ENCODE measurements at regions not wholly inside any gene's neighbourhood (a gene's known extent, or its start where the extent isn't known, plus 50 kb on each side); places are given as distances from the start of the nearest gene placed in this dataset.

- TF ChIP-seq SPI1 (IDR thresholded peaks at IDR 0.05; ENCODE audit: borderline replicate concordance, low read depth) (no peak), GABPA (IDR thresholded peaks at IDR 0.05; ENCODE audit: low read depth) (no peak), REST (IDR thresholded peaks at IDR 0.05; ENCODE audit: insufficient replicate concordance, low read depth) (no peak), CTCF (IDR thresholded peaks at IDR 0.05; ENCODE audit: insufficient read depth, low read length) (no peak), POLR2AphosphoS5 (IDR thresholded peaks at IDR 0.05; ENCODE audit: low read depth) (no peak)
- no peak overlapping the region for H3K4me3 ChIP-seq (replicated peaks; ENCODE audit: insufficient read depth, low read length)
- H3K27ac ChIP-seq (replicated peaks) = no peak overlapping the region
- no peaks in the 10 kb centered on the region for H3K27me3 ChIP-seq (ENCODE audit: insufficient read depth, poor library complexity, severe bottlenecking)
- no peak for DNase-seq (ENCODE audit: low read depth in 1 of 2, low spot score in 1 of 2)
Observed at GRCh38 chr6:93105017-93105416, 314.3 kb downstream of the EPHA7 start.

- Histone ChIP-seq H3K4me3 (replicated peaks; ENCODE audit: insufficient read depth, low read length) (no peak overlapping the region), H3K27me3 (ENCODE audit: insufficient read depth, poor library complexity, severe bottlenecking) (no peaks in the 10 kb centered on the region), H3K27ac (replicated peaks) (no peak overlapping the region)
- DNase-seq (ENCODE audit: low read depth in 1 of 2, low spot score in 1 of 2) = no peak
- TF ChIP-seq SPI1 (IDR thresholded peaks at IDR 0.05; ENCODE audit: borderline replicate concordance, low read depth) (no peak), CTCF (IDR thresholded peaks at IDR 0.05; ENCODE audit: insufficient read depth, low read length) (no peak), REST (IDR thresholded peaks at IDR 0.05; ENCODE audit: insufficient replicate concordance, low read depth) (no peak), POLR2AphosphoS5 (IDR thresholded peaks at IDR 0.05; ENCODE audit: low read depth) (no peak)
Observed at GRCh38 chr6:93104195-93104817, 315.1 kb downstream of the EPHA7 start.

GRCh38 chr6:93088621-93089501 is 330.5 kb downstream of the EPHA7 start:
- no peak for TF ChIP-seq SPI1 (IDR thresholded peaks at IDR 0.05; ENCODE audit: borderline replicate concordance, low read depth)
- no peak for TF ChIP-seq CTCF (IDR thresholded peaks at IDR 0.05; ENCODE audit: insufficient read depth, low read length)
- TF ChIP-seq POLR2AphosphoS5 (IDR thresholded peaks at IDR 0.05; ENCODE audit: low read depth) = no peak
- TF ChIP-seq REST (IDR thresholded peaks at IDR 0.05; ENCODE audit: insufficient replicate concordance, low read depth) = no peak
- TF ChIP-seq GABPA (IDR thresholded peaks at IDR 0.05; ENCODE audit: low read depth) = no peak
- Histone ChIP-seq H3K27ac (replicated peaks) (no peak overlapping the region), H3K27me3 (ENCODE audit: insufficient read depth, poor library complexity, severe bottlenecking) (no peaks in the 10 kb centered on the region), H3K4me3 (replicated peaks; ENCODE audit: insufficient read depth, low read length) (no peak overlapping the region)
- DNase-seq (ENCODE audit: low read depth in 1 of 2, low spot score in 1 of 2) = no peak
